SK-N-SH treated with all-trans-retinoic acid at 6 μM for 48 hours (cell line): ENCODE measurements at regions not wholly inside any gene's neighbourhood (a gene's known extent, or its start where the extent isn't known, plus 50 kb on each side); places are given as distances from the start of the nearest gene placed in this dataset.

ENCODE experiments used
- ATAC-seq: fragments of 200-7000 bp; cut with Tn5 transposase; 3 replicates; pipeline ENCODE4 v1.9.1; 2020; ENCODE audit warnings: mild to moderate bottlenecking, moderate library complexity
- ARNTL ChIP-seq: fragments of 450-650 bp; formaldehyde crosslinking; IDR thresholded peaks from 2 replicates; pipeline ENCODE4 v1.5.0; 2020; ENCODE audit warnings: low read depth, mild to moderate bottlenecking, moderate library complexity, borderline replicate concordance
- CREB5 ChIP-seq: fragments of 250-450 bp; sonication (Bioruptor Pico); IDR thresholded peaks from 2 replicates; pipeline ENCODE4 v1.5.1; 2020; ENCODE audit warnings: low read depth, mild to moderate bottlenecking, moderate library complexity
- CSDC2 ChIP-seq: fragments of 250-450 bp; sonication (Bioruptor Pico); IDR thresholded peaks from 2 replicates; pipeline ENCODE4 v1.5.0; 2020; ENCODE audit warnings: mild to moderate bottlenecking, moderate library complexity
- ESRRG ChIP-seq: fragments of 250-450 bp; sonication (Bioruptor Pico); IDR thresholded peaks from 2 replicates; pipeline ENCODE4 v1.6.1; 2021; ENCODE audit warnings: mild to moderate bottlenecking
- GLIS3 ChIP-seq: fragments of 250-450 bp; sonication (Bioruptor Pico); IDR thresholded peaks from 2 replicates; pipeline ENCODE4 v1.5.0; 2020; ENCODE audit warnings: mild to moderate bottlenecking, moderate library complexity
- ISL1 ChIP-seq: fragments of 250-450 bp; sonication (Bioruptor Pico); IDR thresholded peaks from 2 replicates; pipeline ENCODE4 v2.1.2; 2022; ENCODE audit warnings: mild to moderate bottlenecking, moderate library complexity
- OSR1 ChIP-seq: fragments of 250-450 bp; sonication (Bioruptor Pico); IDR thresholded peaks from 2 replicates; pipeline ENCODE4 v1.8.0; 2022; ENCODE audit warnings: moderate library complexity, mild to moderate bottlenecking, inconsistent platforms
- POU6F1 ChIP-seq: fragments of 250-450 bp; sonication (Bioruptor Pico); IDR thresholded peaks from 2 replicates; pipeline ENCODE4 v1.8.0; 2021; ENCODE audit warnings: low read depth, mild to moderate bottlenecking, moderate library complexity, borderline replicate concordance
- RARB ChIP-seq: fragments of 250-450 bp; sonication (Bioruptor Pico); IDR thresholded peaks from 2 replicates; pipeline ENCODE4 v1.8.0; 2021; ENCODE audit warnings: mild to moderate bottlenecking, moderate library complexity
- SNAI2 ChIP-seq: fragments of 250-450 bp; sonication (Bioruptor Pico); IDR thresholded peaks from 2 replicates; pipeline ENCODE4 v1.5.0; 2020; ENCODE audit warnings: mild to moderate bottlenecking, moderate library complexity
- TCF4 ChIP-seq: fragments of 250-450 bp; sonication (Bioruptor Pico); IDR thresholded peaks from 2 replicates; pipeline ENCODE4 v1.8.0; 2021; ENCODE audit warnings: mild to moderate bottlenecking, moderate library complexity, borderline replicate concordance
- TOX ChIP-seq: fragments of 250-450 bp; sonication (Bioruptor Pico); IDR thresholded peaks from 2 replicates; pipeline ENCODE4 v1.8.0; 2021; ENCODE audit warnings: mild to moderate bottlenecking, moderate library complexity, borderline replicate concordance
- ZC3H10 ChIP-seq: fragments of 250-450 bp; sonication (Bioruptor Pico); IDR thresholded peaks from 2 replicates; pipeline ENCODE4 v1.5.1; 2021; ENCODE audit warnings: mild to moderate bottlenecking, moderate library complexity
- ZFP3 ChIP-seq: fragments of 250-450 bp; sonication (Bioruptor Pico); IDR thresholded peaks from 2 replicates; pipeline ENCODE4 v1.5.0; 2020; ENCODE audit warnings: mild to moderate bottlenecking, moderate library complexity
- ZFP30 ChIP-seq: fragments of 450-650 bp; formaldehyde crosslinking; IDR thresholded peaks from 2 replicates; pipeline ENCODE4 v1.5.0; 2022; ENCODE audit warnings: mild to moderate bottlenecking, moderate library complexity
- ZNF565 ChIP-seq: fragments of 450-650 bp; formaldehyde crosslinking; conservative IDR thresholded peaks from 2 replicates; pipeline ENCODE4 v1.5.0; 2020; ENCODE audit warnings: low read depth, mild to moderate bottlenecking, moderate library complexity
- ZNF70 ChIP-seq: fragments of 450-650 bp; formaldehyde crosslinking; IDR thresholded peaks from 2 replicates; pipeline ENCODE4 v1.5.0; 2020; ENCODE audit warnings: mild to moderate bottlenecking, moderate library complexity
- ZNF8 ChIP-seq: fragments of 450-650 bp; formaldehyde crosslinking; IDR thresholded peaks from 2 replicates; pipeline ENCODE4 v1.5.0; 2020; ENCODE audit warnings: mild to moderate bottlenecking, moderate library complexity
- TF ChIP-seq, protein P1 (sequence below): fragments of 250-450 bp; sonication (Bioruptor Pico); IDR thresholded peaks from 2 replicates; pipeline ENCODE4 v1.5.1; 2021; ENCODE audit warnings: mild to moderate bottlenecking, moderate library complexity
- TF ChIP-seq, protein P2 (sequence below): fragments of 250-450 bp; sonication (Bioruptor Pico); IDR thresholded peaks from 2 replicates; pipeline ENCODE4 v1.5.0; 2020; ENCODE audit warnings: mild to moderate bottlenecking, moderate library complexity

- TF ChIP-seq POU6F1 (no peak), RARB (no peak), ZFP3 (CRISPR knock-in tag) (no peak), ESRRG (CRISPR knock-in tag) (no peak)
Measured at GRCh38 chr6:56804996-56805395, 149.9 kb upstream of the BEND6 start (continued).

DNA sequence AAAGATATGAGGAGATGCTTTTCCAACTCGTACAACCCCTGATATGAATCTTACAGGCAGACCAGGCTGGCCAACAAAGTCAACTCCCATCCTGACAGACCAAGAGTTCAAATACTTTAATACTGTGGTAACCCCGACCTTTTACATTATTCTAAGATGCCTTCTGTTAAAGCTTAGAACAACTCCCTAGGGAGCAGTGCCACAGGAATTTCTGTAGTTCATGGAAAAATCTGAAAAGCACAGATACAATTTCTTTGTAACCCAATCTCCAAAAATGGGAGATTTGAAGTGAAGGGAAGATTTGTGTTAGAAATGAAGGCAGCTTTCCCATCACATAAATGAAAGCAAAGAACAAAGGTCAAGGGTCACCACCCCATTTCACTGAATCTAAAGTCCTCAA lies 151.3 kb upstream of the BEND6 start:
- TF ChIP-seq GLIS3 (CRISPR knock-in tag) (no peak), ZNF8 (CRISPR knock-in tag) (no peak), ZFP30 (CRISPR knock-in tag) (no peak), OSR1 (CRISPR knock-in tag) (no peak), ZNF70 (no peak), POU6F1 (no peak), ISL1 (CRISPR knock-in tag) (0 out of 2 replicates have a peak, but pooled peaks have one; percentile 15), CSDC2 (CRISPR knock-in tag) (no peak)
- TF ChIP-seq, protein P1, sequence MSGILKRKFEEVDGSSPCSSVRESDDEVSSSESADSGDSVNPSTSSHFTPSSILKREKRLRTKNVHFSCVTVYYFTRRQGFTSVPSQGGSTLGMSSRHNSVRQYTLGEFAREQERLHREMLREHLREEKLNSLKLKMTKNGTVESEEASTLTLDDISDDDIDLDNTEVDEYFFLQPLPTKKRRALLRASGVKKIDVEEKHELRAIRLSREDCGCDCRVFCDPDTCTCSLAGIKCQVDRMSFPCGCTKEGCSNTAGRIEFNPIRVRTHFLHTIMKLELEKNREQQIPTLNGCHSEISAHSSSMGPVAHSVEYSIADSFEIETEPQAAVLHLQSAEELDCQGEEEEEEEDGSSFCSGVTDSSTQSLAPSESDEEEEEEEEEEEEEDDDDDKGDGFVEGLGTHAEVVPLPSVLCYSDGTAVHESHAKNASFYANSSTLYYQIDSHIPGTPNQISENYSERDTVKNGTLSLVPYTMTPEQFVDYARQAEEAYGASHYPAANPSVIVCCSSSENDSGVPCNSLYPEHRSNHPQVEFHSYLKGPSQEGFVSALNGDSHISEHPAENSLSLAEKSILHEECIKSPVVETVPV (CRISPR knock-in tag), result no peak
- ATAC-seq, result peak; percentile 30

- TF ChIP-seq CREB5 (0 out of 2 replicates have a peak, but pooled peaks have one; percentile 38), ISL1 (CRISPR knock-in tag) (peak; percentile 46), GLIS3 (CRISPR knock-in tag) (0 out of 2 replicates have a peak, but pooled peaks have one; percentile 14)
- TF ChIP-seq, protein P2, sequence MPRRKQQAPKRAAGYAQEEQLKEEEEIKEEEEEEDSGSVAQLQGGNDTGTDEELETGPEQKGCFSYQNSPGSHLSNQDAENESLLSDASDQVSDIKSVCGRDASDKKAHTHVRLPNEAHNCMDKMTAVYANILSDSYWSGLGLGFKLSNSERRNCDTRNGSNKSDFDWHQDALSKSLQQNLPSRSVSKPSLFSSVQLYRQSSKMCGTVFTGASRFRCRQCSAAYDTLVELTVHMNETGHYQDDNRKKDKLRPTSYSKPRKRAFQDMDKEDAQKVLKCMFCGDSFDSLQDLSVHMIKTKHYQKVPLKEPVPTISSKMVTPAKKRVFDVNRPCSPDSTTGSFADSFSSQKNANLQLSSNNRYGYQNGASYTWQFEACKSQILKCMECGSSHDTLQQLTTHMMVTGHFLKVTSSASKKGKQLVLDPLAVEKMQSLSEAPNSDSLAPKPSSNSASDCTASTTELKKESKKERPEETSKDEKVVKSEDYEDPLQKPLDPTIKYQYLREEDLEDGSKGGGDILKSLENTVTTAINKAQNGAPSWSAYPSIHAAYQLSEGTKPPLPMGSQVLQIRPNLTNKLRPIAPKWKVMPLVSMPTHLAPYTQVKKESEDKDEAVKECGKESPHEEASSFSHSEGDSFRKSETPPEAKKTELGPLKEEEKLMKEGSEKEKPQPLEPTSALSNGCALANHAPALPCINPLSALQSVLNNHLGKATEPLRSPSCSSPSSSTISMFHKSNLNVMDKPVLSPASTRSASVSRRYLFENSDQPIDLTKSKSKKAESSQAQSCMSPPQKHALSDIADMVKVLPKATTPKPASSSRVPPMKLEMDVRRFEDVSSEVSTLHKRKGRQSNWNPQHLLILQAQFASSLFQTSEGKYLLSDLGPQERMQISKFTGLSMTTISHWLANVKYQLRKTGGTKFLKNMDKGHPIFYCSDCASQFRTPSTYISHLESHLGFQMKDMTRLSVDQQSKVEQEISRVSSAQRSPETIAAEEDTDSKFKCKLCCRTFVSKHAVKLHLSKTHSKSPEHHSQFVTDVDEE (CRISPR knock-in tag), result no peak
- ATAC-seq, result peak; percentile 43
Measured at GRCh38 chr6:56802584-56802983, 152.3 kb upstream of the BEND6 start.

GRCh38 chr6:56799989-56800388 lies 154.9 kb upstream of the BEND6 start:
- TF ChIP-seq ZNF565 (CRISPR knock-in tag), result no peak
- TF ChIP-seq ARNTL, result no peak
- TF ChIP-seq ZC3H10 (CRISPR knock-in tag), result no peak
- TF ChIP-seq TCF4 (CRISPR knock-in tag), result no peak
- ATAC-seq, result no peak

GRCh38 chr6:56798163-56798562 lies 155.5 kb upstream of the DST start:
- ATAC-seq, result peak; percentile 63
- no peak for TF ChIP-seq SNAI2 (CRISPR knock-in tag)
- TF ChIP-seq OSR1 (CRISPR knock-in tag), result no peak
- no peak for TF ChIP-seq POU6F1
- peak; percentile 64; the same call in 1 of the 2 replicates for TF ChIP-seq TOX (CRISPR knock-in tag)
- TF ChIP-seq ZFP3 (CRISPR knock-in tag), result no peak
- no peak for TF ChIP-seq CREB5
- TF ChIP-seq, protein P2 (CRISPR knock-in tag), result no peak
- peak; percentile 65 for TF ChIP-seq ISL1 (CRISPR knock-in tag)
